RWPE2 (cell line): ENCODE measurements at regions not wholly inside any gene's neighbourhood (a gene's known extent, or its start where the extent isn't known, plus 50 kb on each side); places are given as distances from the start of the nearest gene placed in this dataset.

Experiments
- ATAC-seq: fragments of 200-7000 bp; cut with Tn5 transposase; 3 replicates; pipeline ENCODE4 v1.9.1; 2021; ENCODE audit warnings: low read depth
- DNase-seq: peaks from one replicate; pipeline ENCODE4 v3.0.0-alpha.2; 2020; ENCODE audit warnings: low spot score
- H3K27ac ChIP-seq: fragments of 450-650 bp; 2 replicates; pipeline ENCODE4 v1.5.1; 2017; ENCODE audit warnings: mild to moderate bottlenecking; ENCODE audit not compliant: poor library complexity, severe bottlenecking
- H3K27me3 ChIP-seq: fragments of 250-450 bp; sonication (Bioruptor Pico); 2 replicates; pipeline ENCODE4 v1.5.1; 2021; ENCODE audit warnings: mild to moderate bottlenecking, moderate library complexity; ENCODE audit not compliant: insufficient read depth, poor library complexity, severe bottlenecking
- H3K36me3 ChIP-seq: fragments of 250-450 bp; sonication (Bioruptor Pico); 2 replicates; pipeline ENCODE4 v1.5.1; 2020; ENCODE audit warnings: low read depth, mild to moderate bottlenecking, moderate library complexity
- H3K4me1 ChIP-seq: fragments of 250-450 bp; sonication (Bioruptor Pico); 2 replicates; pipeline ENCODE4 v1.5.1; 2021; ENCODE audit warnings: mild to moderate bottlenecking, moderate library complexity; ENCODE audit not compliant: insufficient read depth, poor library complexity, severe bottlenecking
- H3K4me3 ChIP-seq: fragments of 250-450 bp; sonication (Bioruptor Pico); 2 replicates; pipeline ENCODE4 v1.5.1; 2021; ENCODE audit warnings: mild to moderate bottlenecking, moderate library complexity; ENCODE audit not compliant: severe bottlenecking
- H3K9me3 ChIP-seq: fragments of 250-450 bp; sonication (Bioruptor Pico); 2 replicates; pipeline ENCODE4 v1.5.1; 2021; ENCODE audit warnings: mild to moderate bottlenecking, moderate library complexity; ENCODE audit not compliant: severe bottlenecking
- CTCF ChIP-seq: fragments of 450-650 bp; IDR thresholded peaks from one replicate; pipeline ENCODE4 v1.5.1; 2017; ENCODE audit warnings: mild to moderate bottlenecking, moderate library complexity; ENCODE audit not compliant: poor library complexity, severe bottlenecking

GRCh38 chr7:26013551-26014083, 138.4 kb upstream of the NFE2L3 start:
- Histone ChIP-seq H3K36me3 (no peaks in the 10 kb centered on the region), H3K27me3 (no peaks in the 10 kb centered on the region), H3K9me3 (no peaks in the 10 kb centered on the region), H3K4me3 (no peak overlapping the region), H3K4me1 (no peaks in the 10 kb centered on the region), H3K27ac (no peak overlapping the region)
- DNase-seq, result no peak
- ATAC-seq, result no peak
- no peak for TF ChIP-seq CTCF

- Histone ChIP-seq H3K9me3 (no peaks in the 10 kb centered on the region), H3K27ac (no peak overlapping the region), H3K4me1 (no peaks in the 10 kb centered on the region), H3K27me3 (no peaks in the 10 kb centered on the region), H3K36me3 (no peaks in the 10 kb centered on the region), H3K4me3 (no peak overlapping the region)
- no peak for TF ChIP-seq CTCF
- ATAC-seq (no peak), DNase-seq (no peak)
Observed at GRCh38 chr7:26022982-26023381, 129.0 kb upstream of the NFE2L3 start.

- Histone ChIP-seq H3K27ac (no peak overlapping the region), H3K9me3 (no peaks in the 10 kb centered on the region), H3K27me3 (no peaks in the 10 kb centered on the region), H3K36me3 (no peaks in the 10 kb centered on the region), H3K4me3 (no peak overlapping the region), H3K4me1 (no peaks in the 10 kb centered on the region)
- TF ChIP-seq CTCF, result no peak
- DNase-seq, result no peak
- ATAC-seq, result no peak
Observed at GRCh38 chr7:26029911-26030310, 122.1 kb upstream of the NFE2L3 start.

GRCh38 chr7:26034391-26034790, 117.6 kb upstream of the NFE2L3 start:
- Histone ChIP-seq H3K36me3 (no peaks in the 10 kb centered on the region), H3K27me3 (peaks cover 4% of the 10 kb centered on the region), H3K9me3 (no peaks in the 10 kb centered on the region), H3K4me3 (no peak overlapping the region), H3K27ac (no peak overlapping the region), H3K4me1 (no peaks in the 10 kb centered on the region)
- ATAC-seq (no peak), DNase-seq (no peak)
- no peak for TF ChIP-seq CTCF

- DNase-seq (no peak), ATAC-seq (no peak)
- Histone ChIP-seq H3K36me3 (no peaks in the 10 kb centered on the region), H3K4me3 (no peak overlapping the region), H3K4me1 (no peaks in the 10 kb centered on the region), H3K27ac (no peak overlapping the region), H3K27me3 (peaks cover 4% of the 10 kb centered on the region), H3K9me3 (no peaks in the 10 kb centered on the region)
- TF ChIP-seq CTCF, result no peak
Observed at GRCh38 chr7:26035552-26035951, 116.4 kb upstream of the NFE2L3 start.
